ENCODE measurements at regions not wholly inside any gene's neighbourhood (a gene's known extent, or its start where the extent isn't known, plus 50 kb on each side); places are given as distances from the start of the nearest gene placed in this dataset.

DNA sequence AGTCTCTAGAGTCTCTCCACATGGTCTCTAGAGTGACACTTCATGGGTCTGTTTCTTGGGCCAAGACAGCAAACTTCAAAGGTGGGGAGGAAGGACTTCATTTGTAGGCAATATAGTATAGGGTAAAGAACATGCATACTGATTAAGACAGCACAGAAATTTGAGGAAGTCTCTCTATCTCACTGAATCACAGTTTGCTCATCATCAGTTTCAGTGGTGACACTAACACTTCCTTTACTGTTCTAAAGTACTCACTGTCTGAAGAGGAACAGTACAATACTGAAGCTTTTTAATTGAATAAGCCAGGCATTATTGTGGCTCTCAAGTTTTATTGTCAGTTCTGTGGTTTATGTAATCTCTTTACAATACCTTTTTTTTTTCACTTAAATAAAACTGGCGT is 656.4 kb upstream of the CDH8 start:
- TF ChIP-seq, protein P1, sequence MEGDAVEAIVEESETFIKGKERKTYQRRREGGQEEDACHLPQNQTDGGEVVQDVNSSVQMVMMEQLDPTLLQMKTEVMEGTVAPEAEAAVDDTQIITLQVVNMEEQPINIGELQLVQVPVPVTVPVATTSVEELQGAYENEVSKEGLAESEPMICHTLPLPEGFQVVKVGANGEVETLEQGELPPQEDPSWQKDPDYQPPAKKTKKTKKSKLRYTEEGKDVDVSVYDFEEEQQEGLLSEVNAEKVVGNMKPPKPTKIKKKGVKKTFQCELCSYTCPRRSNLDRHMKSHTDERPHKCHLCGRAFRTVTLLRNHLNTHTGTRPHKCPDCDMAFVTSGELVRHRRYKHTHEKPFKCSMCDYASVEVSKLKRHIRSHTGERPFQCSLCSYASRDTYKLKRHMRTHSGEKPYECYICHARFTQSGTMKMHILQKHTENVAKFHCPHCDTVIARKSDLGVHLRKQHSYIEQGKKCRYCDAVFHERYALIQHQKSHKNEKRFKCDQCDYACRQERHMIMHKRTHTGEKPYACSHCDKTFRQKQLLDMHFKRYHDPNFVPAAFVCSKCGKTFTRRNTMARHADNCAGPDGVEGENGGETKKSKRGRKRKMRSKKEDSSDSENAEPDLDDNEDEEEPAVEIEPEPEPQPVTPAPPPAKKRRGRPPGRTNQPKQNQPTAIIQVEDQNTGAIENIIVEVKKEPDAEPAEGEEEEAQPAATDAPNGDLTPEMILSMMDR (IDR thresholded peaks at IDR 0.05) = no peak
- TF ChIP-seq POLR2A (IDR thresholded peaks at IDR 0.05) = no peak

Data from thyroid gland (tissue), 4 donors.